ENCODE measurements at regions not wholly inside any gene's neighbourhood (a gene's known extent, or its start where the extent isn't known, plus 50 kb on each side); places are given as distances from the start of the nearest gene placed in this dataset.

DNA sequence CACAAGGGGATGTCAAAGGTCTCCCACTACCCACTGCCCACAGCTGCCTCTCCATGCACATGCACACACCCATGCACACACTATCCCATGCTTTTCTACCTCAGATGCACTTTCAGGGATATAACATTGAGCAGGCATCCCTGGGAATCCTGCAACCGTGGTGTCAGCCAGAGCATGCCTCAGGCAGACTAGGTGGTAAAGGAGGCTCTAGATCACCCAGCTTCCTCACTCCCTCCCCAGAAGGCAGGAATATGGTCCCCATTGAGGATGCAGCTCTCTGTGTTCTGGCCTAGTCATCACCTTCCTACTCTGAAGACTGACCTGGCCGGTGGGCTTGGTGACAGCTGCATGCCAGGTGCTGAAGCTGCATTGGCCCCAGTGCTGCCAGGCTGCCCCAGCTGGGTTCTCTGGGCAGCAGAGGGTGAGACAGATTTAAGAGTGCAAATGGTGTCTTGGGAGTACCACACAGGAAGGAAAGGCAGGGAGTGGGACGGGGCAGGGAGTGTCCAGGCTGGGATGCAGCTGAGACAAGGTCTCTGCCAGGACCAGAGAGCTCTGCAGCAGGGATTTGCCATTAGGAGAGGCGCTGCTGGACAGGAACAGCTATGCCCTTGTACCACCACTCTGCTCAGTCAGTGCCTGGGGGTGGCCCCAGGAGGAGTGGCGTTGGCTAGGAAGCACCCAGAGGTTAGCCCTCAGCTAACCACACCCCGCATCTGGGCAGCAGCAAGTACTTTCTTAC lies 53.4 kb upstream of the GDF10 start:
- TF ChIP-seq EZH2 (IDR thresholded peaks at IDR 0.05; ENCODE audit: borderline replicate concordance, insufficient read depth, low read depth, low read length, poor library complexity, severe bottlenecking): no peak
- TF ChIP-seq, protein P1, sequence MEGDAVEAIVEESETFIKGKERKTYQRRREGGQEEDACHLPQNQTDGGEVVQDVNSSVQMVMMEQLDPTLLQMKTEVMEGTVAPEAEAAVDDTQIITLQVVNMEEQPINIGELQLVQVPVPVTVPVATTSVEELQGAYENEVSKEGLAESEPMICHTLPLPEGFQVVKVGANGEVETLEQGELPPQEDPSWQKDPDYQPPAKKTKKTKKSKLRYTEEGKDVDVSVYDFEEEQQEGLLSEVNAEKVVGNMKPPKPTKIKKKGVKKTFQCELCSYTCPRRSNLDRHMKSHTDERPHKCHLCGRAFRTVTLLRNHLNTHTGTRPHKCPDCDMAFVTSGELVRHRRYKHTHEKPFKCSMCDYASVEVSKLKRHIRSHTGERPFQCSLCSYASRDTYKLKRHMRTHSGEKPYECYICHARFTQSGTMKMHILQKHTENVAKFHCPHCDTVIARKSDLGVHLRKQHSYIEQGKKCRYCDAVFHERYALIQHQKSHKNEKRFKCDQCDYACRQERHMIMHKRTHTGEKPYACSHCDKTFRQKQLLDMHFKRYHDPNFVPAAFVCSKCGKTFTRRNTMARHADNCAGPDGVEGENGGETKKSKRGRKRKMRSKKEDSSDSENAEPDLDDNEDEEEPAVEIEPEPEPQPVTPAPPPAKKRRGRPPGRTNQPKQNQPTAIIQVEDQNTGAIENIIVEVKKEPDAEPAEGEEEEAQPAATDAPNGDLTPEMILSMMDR (IDR thresholded peaks at IDR 0.05): no peak
